ENCODE measurements at regions not wholly inside any gene's neighbourhood (a gene's known extent, or its start where the extent isn't known, plus 50 kb on each side); places are given as distances from the start of the nearest gene placed in this dataset.

- TF ChIP-seq CTCF (conservative IDR thresholded peaks at IDR 0.05 in 1 of 2, IDR thresholded peaks at IDR 0.05 in 1 of 2; ENCODE audit: extremely low read depth in 1 of 2, insufficient read depth in 1 of 2, low read depth in 1 of 2, low read length in 2 of 2), result no peak
- no peak for TF ChIP-seq EZH2 (IDR thresholded peaks at IDR 0.05; ENCODE audit: borderline replicate concordance, low read length)
Observed at GRCh38 chr15:46917721-46918252, 799.5 kb upstream of the SEMA6D start.
